ENCODE measurements at regions not wholly inside any gene's neighbourhood (a gene's known extent, or its start where the extent isn't known, plus 50 kb on each side); places are given as distances from the start of the nearest gene placed in this dataset.
A peak's percentile ranks its signal among the peaks of the same experiment; 100 is the strongest.

DNA sequence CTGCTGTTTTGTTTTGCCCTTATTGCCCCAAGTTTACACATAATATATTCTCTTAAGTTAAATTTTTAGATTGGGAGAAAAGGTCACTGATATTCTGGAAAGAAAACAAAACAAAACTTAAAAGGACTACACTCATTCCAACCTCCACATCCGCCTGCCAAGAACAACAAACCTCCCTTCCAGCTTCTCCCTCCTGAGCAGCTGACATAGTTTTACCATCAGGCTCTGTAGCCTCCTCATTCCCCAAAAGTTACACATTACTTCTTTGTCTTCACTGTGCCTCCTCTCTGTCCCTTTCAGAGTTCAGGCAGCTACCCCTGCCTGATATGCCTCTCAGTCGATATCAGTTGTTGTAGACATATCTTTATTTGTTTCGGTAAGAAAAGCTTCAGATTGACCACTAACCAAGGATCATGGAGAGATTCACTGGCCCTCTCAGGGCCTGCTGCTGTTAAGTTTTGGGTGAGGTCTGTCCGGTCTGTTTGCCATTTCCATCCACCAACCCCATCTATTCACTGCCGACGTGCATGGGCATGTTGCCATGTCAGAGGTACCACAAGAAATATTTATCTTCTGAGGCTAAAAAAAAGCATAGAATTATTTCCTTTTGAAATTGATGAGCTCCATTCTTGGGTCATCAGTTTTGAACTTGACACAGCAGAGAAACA lies 164.1 kb downstream of the GASK1B start:
- DNase-seq (ENCODE audit: low spot score), result no peak

DNA sequence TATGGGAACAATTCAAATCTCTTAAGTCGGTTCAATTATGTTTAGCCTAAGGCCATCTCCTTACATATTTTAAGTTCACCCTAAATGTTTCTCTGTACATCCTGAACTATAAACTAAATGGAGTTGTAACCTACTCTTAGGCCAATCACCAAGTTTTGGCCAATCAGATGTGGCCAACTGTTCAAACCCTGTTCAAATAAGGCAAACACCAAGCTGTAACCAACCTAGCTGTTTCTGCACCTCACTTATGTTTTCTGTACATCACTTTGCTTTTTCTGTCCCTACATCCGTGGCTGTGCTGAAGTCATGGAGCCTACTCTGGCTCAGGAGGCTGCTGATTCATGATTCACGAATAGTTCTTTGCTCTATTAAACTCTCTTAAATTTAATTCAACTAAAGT lies 165.3 kb downstream of the GASK1B start:
- DNase-seq (ENCODE audit: low spot score), result no peak

GRCh38 chr4:158006990-158007389 lies 165.8 kb downstream of the GASK1B start:
- peak; percentile 66 for DNase-seq (ENCODE audit: low spot score)

DNA sequence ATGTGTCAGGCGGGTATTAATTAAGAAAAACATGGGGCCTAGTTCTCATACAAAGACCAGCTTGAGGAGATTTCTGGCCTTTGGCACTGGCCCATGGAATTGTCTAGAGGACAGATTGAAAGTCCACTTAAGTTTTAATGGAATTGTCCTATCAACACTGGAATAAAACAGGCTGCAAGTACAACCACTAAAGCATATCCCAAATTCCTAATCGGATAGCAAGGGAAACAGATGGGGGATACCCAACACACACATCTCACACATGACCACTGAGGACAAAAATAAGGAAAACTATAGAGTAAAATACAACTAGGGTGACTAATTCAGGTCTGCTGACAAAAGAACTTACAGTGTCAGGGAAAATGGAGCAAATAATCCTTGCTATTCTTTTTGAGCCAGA lies 167.8 kb downstream of the GASK1B start:
- no peak for DNase-seq (ENCODE audit: low spot score)

GRCh38 chr4:158004101-158004500 lies 168.7 kb downstream of the GASK1B start:
- no peak for DNase-seq (ENCODE audit: low spot score)

DNA sequence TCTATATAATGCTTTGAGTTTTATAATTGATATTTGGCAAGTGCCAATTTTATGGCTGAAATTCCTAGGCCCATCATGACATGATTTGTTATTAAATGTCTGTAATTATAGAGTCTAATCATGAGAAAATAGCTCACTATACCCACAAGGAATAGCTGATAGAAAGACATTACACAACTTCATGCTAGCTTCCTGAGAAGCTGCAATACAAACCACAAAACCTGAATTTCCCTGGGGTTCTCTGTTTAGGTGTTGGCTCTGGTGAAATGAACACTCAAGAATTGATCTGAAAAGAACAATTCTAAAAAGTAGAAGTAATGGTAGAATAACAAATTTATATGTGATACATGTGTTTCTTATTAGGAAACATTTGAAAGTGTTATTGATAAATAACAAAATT lies 169.6 kb downstream of the GASK1B start:
- DNase-seq (ENCODE audit: low spot score), result no peak

GRCh38 chr4:158002173-158002572 lies 170.7 kb downstream of the GASK1B start:
- DNase-seq (ENCODE audit: low spot score), result peak; percentile 20

GRCh38 chr4:158001756-158002155 lies 171.1 kb downstream of the GASK1B start:
- DNase-seq (ENCODE audit: low spot score), result no peak

GRCh38 chr4:157999723-158000122 lies 173.1 kb downstream of the GASK1B start:
- DNase-seq (ENCODE audit: low spot score), result no peak

GRCh38 chr4:157997296-157997695 lies 175.5 kb downstream of the GASK1B start:
- no peak for DNase-seq (ENCODE audit: low spot score)

GRCh38 chr4:157996061-157997028 lies 176.5 kb downstream of the GASK1B start:
- no peak for DNase-seq (ENCODE audit: low spot score)

- no peak for DNase-seq (ENCODE audit: low spot score)
Observed at GRCh38 chr4:157994863-157995262, 178.0 kb downstream of the GASK1B start.

DNA sequence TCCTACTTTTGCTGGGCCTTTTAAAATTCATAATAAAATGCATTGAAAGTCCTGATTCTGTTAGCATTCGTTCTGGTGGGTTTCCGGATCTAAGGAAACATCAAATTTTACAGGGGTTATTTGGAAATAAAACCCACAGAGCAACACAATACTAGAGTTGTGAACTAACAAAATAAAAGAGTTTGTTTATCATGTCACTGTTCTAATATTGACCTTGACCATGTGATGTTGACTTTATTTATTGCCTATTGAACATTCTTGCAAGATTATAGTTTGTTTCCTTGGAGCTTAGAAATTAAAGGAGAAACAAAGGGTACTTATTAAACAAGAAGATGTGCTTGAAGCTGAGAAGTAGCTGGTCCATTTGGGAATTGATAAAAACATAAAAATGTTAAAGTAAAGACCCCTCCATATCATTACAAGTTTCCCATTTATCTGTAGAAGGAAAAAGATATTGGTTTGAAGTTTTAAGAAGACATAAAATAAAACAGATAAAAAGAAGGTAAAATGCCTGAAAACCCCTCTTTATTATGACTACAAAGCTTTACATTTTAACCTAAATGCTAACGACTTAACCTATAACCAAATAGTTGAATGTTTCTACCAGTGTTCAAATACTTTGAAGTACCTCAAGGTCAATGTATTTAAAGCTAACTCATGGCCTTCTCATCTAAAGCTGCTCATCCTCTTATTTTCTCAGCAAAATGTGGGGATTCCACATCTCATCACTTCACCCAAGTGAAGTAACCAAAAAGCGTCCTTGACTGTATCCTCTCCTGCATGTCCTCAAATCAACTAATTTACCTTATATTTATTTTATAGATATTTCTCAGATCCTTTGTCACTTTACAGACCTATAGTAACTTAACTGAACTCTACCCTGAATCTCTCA lies 179.6 kb downstream of the GASK1B start:
- DNase-seq (ENCODE audit: low spot score), result no peak

GRCh38 chr4:157992038-157992705 lies 180.7 kb downstream of the GASK1B start:
- DNase-seq (ENCODE audit: low spot score), result peak; percentile 82

- no peak for DNase-seq (ENCODE audit: low spot score)
Observed at GRCh38 chr4:157988641-157989040, 184.2 kb downstream of the GASK1B start.

- no peak for DNase-seq (ENCODE audit: low spot score)
Observed at GRCh38 chr4:157984285-157984911, 188.4 kb downstream of the GASK1B start.

GRCh38 chr4:157983300-157983699 lies 189.5 kb downstream of the GASK1B start:
- no peak for DNase-seq (ENCODE audit: low spot score)

- no peak for DNase-seq (ENCODE audit: low spot score)
Observed at GRCh38 chr4:157980158-157980557, 192.7 kb downstream of the GASK1B start.

- peak; percentile 85 for DNase-seq (ENCODE audit: low spot score)
Observed at GRCh38 chr4:157978680-157979361, 194.0 kb downstream of the GASK1B start.

DNA sequence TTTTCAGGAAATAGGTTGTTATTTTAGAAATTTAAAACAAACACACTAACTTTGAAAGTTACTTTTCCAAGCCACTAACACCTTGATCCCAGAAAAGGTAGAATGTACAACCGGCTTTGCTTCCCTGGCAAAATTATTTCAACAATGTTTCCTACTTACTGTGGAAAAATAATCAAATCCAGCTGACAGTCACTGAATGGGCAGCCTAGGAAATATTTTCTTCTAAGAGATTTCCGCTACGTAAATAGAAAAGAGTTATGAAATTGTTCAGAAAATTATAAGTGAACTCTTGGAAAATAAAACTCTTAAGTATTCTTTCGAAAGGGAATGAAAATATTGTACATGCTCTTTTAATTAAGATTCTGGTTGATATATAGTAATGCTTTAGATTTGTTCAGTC lies 195.7 kb downstream of the GASK1B start:
- DNase-seq (ENCODE audit: low spot score), result no peak
